ENCODE measurements at regions not wholly inside any gene's neighbourhood (a gene's known extent, or its start where the extent isn't known, plus 50 kb on each side); places are given as distances from the start of the nearest gene placed in this dataset.

DNA sequence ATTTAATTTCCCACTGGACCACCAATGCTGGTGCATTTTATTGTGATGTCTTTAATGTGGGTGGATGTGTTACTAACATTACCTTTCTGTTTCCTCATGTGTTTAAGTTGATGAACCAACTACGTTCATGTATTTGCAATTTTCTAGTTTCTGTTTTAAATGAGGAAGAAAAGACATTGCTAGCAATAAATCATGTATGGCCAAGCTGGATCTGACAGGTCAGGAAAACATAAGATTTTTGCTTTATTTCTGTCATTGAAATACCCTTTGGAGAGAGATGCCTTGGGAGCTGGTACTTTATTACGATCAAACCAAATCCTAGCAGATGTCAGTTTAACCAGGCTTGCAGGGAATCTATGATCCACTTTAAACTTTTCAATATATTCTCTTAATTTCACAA lies 553.2 kb downstream of the RFC3 start:
- H3K9me3 Mint-ChIP-seq (ENCODE audit: unreplicated experiment) = no peaks in the 10 kb centered on the region

DNA sequence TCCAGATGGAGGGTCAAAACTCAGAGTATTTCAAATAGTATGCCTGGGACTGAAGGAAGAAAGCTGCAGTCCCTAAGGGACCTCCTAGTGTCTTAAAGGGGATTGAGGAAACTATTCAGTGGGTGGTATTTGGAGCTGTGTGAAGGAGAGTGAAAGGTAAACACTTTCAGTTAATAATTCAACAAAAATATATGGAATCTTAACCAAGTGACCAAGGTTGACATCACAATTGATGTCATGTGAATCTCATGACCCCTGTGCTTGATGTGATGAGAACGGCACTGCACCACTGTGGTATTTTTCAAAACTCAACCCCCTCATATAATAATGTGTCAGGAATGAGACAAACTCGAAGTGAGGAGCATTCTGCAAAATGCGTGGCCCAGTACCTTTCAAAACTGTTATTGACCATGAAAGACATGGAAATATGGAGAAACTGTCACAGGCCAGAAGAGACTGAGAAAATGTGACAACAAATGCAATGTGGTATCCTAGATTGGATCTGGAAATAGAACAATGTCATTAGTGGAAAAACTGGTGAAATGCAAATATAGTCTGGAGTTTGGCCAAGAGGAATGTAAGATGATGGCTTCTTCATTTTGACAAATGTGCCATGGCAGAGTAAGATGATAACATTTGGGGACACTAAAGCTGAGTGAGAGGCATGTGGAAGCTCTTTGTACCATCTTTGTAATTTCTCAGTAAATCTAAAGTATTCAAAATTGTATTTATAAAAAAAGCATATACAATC lies 553.9 kb downstream of the RFC3 start:
- Mint-ChIP-seq H3K36me3 (ENCODE audit: insufficient read depth, unreplicated experiment) (no peaks in the 10 kb centered on the region), H3K4me1 (ENCODE audit: low read depth, unreplicated experiment) (no peaks in the 10 kb centered on the region), H3K27me3 (ENCODE audit: insufficient read depth, unreplicated experiment) (peaks cover 3% of the 10 kb centered on the region), H3K27ac (ENCODE audit: unreplicated experiment) (no peak overlapping the region), H3K4me3 (ENCODE audit: unreplicated experiment) (no peak overlapping the region), H3K9me3 (ENCODE audit: unreplicated experiment) (no peaks in the 10 kb centered on the region)
- no peaks in the 10 kb centered on the region for H3K27me3 ChIP-seq (replicated peaks; ENCODE audit: control insufficient read depth, insufficient read depth, low read length)
- no peak overlapping the region for H3K4me3 ChIP-seq (ENCODE audit: low read depth, low read length)
- H3K36me3 ChIP-seq (ENCODE audit: control insufficient read depth, insufficient read depth, low read length) = no peaks in the 10 kb centered on the region
- H3K9me3 ChIP-seq = no peaks in the 10 kb centered on the region; the same call in 1 of the 2 replicates
- intact Hi-C loops (cut with micrococcal nuclease; ENCODE audit: unreplicated experiment) = no loop called here
- no peak for DNase-seq
- BruUV-seq (replicated peaks) = no TSS peak
- TF ChIP-seq, protein P1, sequence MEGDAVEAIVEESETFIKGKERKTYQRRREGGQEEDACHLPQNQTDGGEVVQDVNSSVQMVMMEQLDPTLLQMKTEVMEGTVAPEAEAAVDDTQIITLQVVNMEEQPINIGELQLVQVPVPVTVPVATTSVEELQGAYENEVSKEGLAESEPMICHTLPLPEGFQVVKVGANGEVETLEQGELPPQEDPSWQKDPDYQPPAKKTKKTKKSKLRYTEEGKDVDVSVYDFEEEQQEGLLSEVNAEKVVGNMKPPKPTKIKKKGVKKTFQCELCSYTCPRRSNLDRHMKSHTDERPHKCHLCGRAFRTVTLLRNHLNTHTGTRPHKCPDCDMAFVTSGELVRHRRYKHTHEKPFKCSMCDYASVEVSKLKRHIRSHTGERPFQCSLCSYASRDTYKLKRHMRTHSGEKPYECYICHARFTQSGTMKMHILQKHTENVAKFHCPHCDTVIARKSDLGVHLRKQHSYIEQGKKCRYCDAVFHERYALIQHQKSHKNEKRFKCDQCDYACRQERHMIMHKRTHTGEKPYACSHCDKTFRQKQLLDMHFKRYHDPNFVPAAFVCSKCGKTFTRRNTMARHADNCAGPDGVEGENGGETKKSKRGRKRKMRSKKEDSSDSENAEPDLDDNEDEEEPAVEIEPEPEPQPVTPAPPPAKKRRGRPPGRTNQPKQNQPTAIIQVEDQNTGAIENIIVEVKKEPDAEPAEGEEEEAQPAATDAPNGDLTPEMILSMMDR (IDR thresholded peaks at IDR 0.05; ENCODE audit: insufficient read depth in 1 of 2, low read depth in 1 of 2, low read length in 1 of 2, severe bottlenecking in 1 of 2, unreplicated experiment in 1 of 2) = no peak
- ChIA-PET POLR2A (no interaction called here), CTCF (no interaction called here)
- H3K4me1 ChIP-seq = no peaks in the 10 kb centered on the region

More for the DNA sequence above, 553.2 kb downstream of the RFC3 start:
- TF ChIP-seq, protein P1 (IDR thresholded peaks at IDR 0.05; ENCODE audit: insufficient read depth in 1 of 2, low read depth in 1 of 2, low read length in 1 of 2, severe bottlenecking in 1 of 2, unreplicated experiment in 1 of 2) = no peak
- no peak overlapping the region for H3K4me3 Mint-ChIP-seq (ENCODE audit: unreplicated experiment)
- no peak for DNase-seq
- intact Hi-C loops (cut with micrococcal nuclease; ENCODE audit: unreplicated experiment) = no loop called here
- Histone ChIP-seq H3K36me3 (ENCODE audit: control insufficient read depth, insufficient read depth, low read length) (no peaks in the 10 kb centered on the region), H3K9me3 (peaks cover 6% of the 10 kb centered on the region), H3K4me3 (ENCODE audit: low read depth, low read length) (no peak overlapping the region), H3K4me1 (no peaks in the 10 kb centered on the region), H3K27me3 (replicated peaks; ENCODE audit: control insufficient read depth, insufficient read depth, low read length) (no peaks in the 10 kb centered on the region)
- H3K27me3 Mint-ChIP-seq (ENCODE audit: insufficient read depth, unreplicated experiment) = no peaks in the 10 kb centered on the region
- POLR2A ChIA-PET = no interaction called here
- CTCF ChIA-PET = no interaction called here
- no peaks in the 10 kb centered on the region for H3K36me3 Mint-ChIP-seq (ENCODE audit: insufficient read depth, unreplicated experiment)
- no peaks in the 10 kb centered on the region for H3K4me1 Mint-ChIP-seq (ENCODE audit: low read depth, unreplicated experiment)
- H3K27ac Mint-ChIP-seq (ENCODE audit: unreplicated experiment) = no peak overlapping the region
- BruUV-seq (replicated peaks) = no TSS peak

DNA sequence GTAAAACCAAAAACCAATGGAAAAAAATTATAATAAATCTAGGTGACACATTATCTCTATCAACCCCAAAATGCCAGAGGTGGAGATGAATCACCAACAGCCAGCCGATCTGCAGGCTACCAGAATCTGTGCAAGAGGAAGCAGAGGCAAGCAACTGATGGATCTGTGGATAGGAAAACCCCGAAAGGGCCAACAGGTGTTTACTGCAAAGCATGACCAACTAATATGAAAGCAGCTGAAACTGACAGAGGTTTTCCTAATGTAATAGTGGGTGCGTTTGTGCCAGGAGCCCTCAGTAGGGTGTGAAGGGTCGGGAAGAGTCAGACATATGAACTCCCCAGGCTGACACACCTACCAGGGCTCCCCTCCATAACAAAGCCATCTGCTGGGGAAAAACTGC lies 554.6 kb downstream of the RFC3 start:
- no peak overlapping the region for H3K4me3 ChIP-seq (ENCODE audit: low read depth, low read length)
- Mint-ChIP-seq H3K27me3 (ENCODE audit: insufficient read depth, unreplicated experiment) (peaks cover 3% of the 10 kb centered on the region), H3K4me3 (ENCODE audit: unreplicated experiment) (no peak overlapping the region), H3K4me1 (ENCODE audit: low read depth, unreplicated experiment) (no peaks in the 10 kb centered on the region), H3K9me3 (ENCODE audit: unreplicated experiment) (no peaks in the 10 kb centered on the region), H3K27ac (ENCODE audit: unreplicated experiment) (no peak overlapping the region), H3K36me3 (ENCODE audit: insufficient read depth, unreplicated experiment) (no peaks in the 10 kb centered on the region)
- no peaks in the 10 kb centered on the region for H3K4me1 ChIP-seq
- H3K36me3 ChIP-seq (ENCODE audit: control insufficient read depth, insufficient read depth, low read length) = no peaks in the 10 kb centered on the region
- H3K27me3 ChIP-seq (replicated peaks; ENCODE audit: control insufficient read depth, insufficient read depth, low read length) = no peaks in the 10 kb centered on the region
- POLR2A ChIA-PET = no interaction called here
- no peak for DNase-seq
- intact Hi-C loops (cut with micrococcal nuclease; ENCODE audit: unreplicated experiment) = no loop called here
- TF ChIP-seq, protein P1 (IDR thresholded peaks at IDR 0.05; ENCODE audit: insufficient read depth in 1 of 2, low read depth in 1 of 2, low read length in 1 of 2, severe bottlenecking in 1 of 2, unreplicated experiment in 1 of 2) = no peak
- CTCF ChIA-PET = no interaction called here
- no peaks in the 10 kb centered on the region; the same call in 1 of the 2 replicates for H3K9me3 ChIP-seq
- no TSS peak for BruUV-seq (replicated peaks)

Data from Caco-2 (cell line).